GM12872 (cell line): ENCODE measurements at regions not wholly inside any gene's neighbourhood (a gene's known extent, or its start where the extent isn't known, plus 50 kb on each side); places are given as distances from the start of the nearest gene placed in this dataset.

Experiments used
- CTCF ChIP-seq: IDR thresholded peaks from 3 replicates; pipeline ENCODE4 v1.5.1; 2011; ENCODE audit warnings: low read depth, mild to moderate bottlenecking, low read length, moderate library complexity; ENCODE audit not compliant: insufficient read depth

- no peak for TF ChIP-seq CTCF
Observed at GRCh38 chr13:24086642-24087041, 73.9 kb upstream of the SPATA13 start.

- TF ChIP-seq CTCF, result no peak
Observed at GRCh38 chr13:24087605-24088225, 72.8 kb upstream of the SPATA13 start.

- no peak for TF ChIP-seq CTCF
Observed at GRCh38 chr13:24090049-24090448, 70.5 kb upstream of the SPATA13 start.

- TF ChIP-seq CTCF, result no peak
Observed at GRCh38 chr13:24091080-24091479, 69.4 kb upstream of the SPATA13 start.

GRCh38 chr13:24092108-24092507, 68.4 kb upstream of the SPATA13 start:
- TF ChIP-seq CTCF, result no peak

- TF ChIP-seq CTCF, result no peak
Observed at GRCh38 chr13:24093047-24093446, 67.5 kb upstream of the SPATA13 start.

GRCh38 chr13:24096659-24097058, 63.9 kb upstream of the SPATA13 start:
- no peak for TF ChIP-seq CTCF
